WERI-Rb-1 (cell line): ENCODE measurements at regions not wholly inside any gene's neighbourhood (a gene's known extent, or its start where the extent isn't known, plus 50 kb on each side); places are given as distances from the start of the nearest gene placed in this dataset.

Source experiments
- DNase-seq: peaks from one replicate; pipeline ENCODE4 v3.0.0-alpha.2; 2020
- H3K27ac ChIP-seq: fragments of 250-450 bp; sonication (Bioruptor Pico); 2 replicates; pipeline ENCODE4 v1.5.1; 2020; ENCODE audit warnings: mild to moderate bottlenecking, moderate library complexity
- H3K27me3 ChIP-seq: fragments of 250-450 bp; sonication (Bioruptor Pico); 2 replicates; pipeline ENCODE4 v1.5.1; 2021; ENCODE audit warnings: mild to moderate bottlenecking, low read depth, moderate library complexity; ENCODE audit not compliant: insufficient read depth, severe bottlenecking
- H3K36me3 ChIP-seq: fragments of 250-450 bp; sonication (Bioruptor Pico); 2 replicates; pipeline ENCODE4 v1.5.1; 2020; ENCODE audit warnings: mild to moderate bottlenecking, moderate library complexity
- H3K4me3 ChIP-seq: 2 replicates; pipeline ENCODE4 v1.5.1; 2011; ENCODE audit warnings: low read depth, mild to moderate bottlenecking, control low read depth, low read length
- H3K9me3 ChIP-seq: fragments of 250-450 bp; sonication (Bioruptor Pico); 2 replicates; pipeline ENCODE4 v1.5.1; 2021; ENCODE audit warnings: mild to moderate bottlenecking, moderate library complexity; ENCODE audit not compliant: severe bottlenecking
- CTCF ChIP-seq: IDR thresholded peaks from 2 replicates; pipeline ENCODE4 v1.5.1; 2011; ENCODE audit warnings: low read depth, mild to moderate bottlenecking, control low read depth, inconsistent platforms, low read length

GRCh38 chr14:29271669-29272068 lies 505.1 kb downstream of the FOXG1 start:
- H3K9me3 ChIP-seq, result no peaks in the 10 kb centered on the region
- no peak for DNase-seq
- no peak overlapping the region for H3K27ac ChIP-seq
- no peaks in the 10 kb centered on the region for H3K27me3 ChIP-seq
- TF ChIP-seq CTCF, result no peak
- no peak overlapping the region for H3K4me3 ChIP-seq
- no peaks in the 10 kb centered on the region for H3K36me3 ChIP-seq

GRCh38 chr14:29273513-29273912 lies 506.9 kb downstream of the FOXG1 start:
- H3K27me3 ChIP-seq, result no peaks in the 10 kb centered on the region
- H3K36me3 ChIP-seq, result no peaks in the 10 kb centered on the region
- DNase-seq, result no peak
- no peak for TF ChIP-seq CTCF
- no peak overlapping the region for H3K27ac ChIP-seq
- H3K9me3 ChIP-seq, result no peaks in the 10 kb centered on the region
- no peak overlapping the region for H3K4me3 ChIP-seq

- Histone ChIP-seq H3K4me3 (peak overlapping the region; percentile 31), H3K27me3 (no peaks in the 10 kb centered on the region), H3K27ac (peak overlapping the region; percentile 65), H3K9me3 (no peaks in the 10 kb centered on the region), H3K36me3 (no peaks in the 10 kb centered on the region)
- DNase-seq, result peak; percentile 53
- no peak for TF ChIP-seq CTCF
Measured at GRCh38 chr14:29274890-29275596, 508.5 kb downstream of the FOXG1 start.

- no peak for TF ChIP-seq CTCF
- H3K4me3 ChIP-seq, result no peak overlapping the region
- DNase-seq, result no peak
- no peak overlapping the region for H3K27ac ChIP-seq
- H3K27me3 ChIP-seq, result no peaks in the 10 kb centered on the region
- no peaks in the 10 kb centered on the region for H3K9me3 ChIP-seq
- no peaks in the 10 kb centered on the region for H3K36me3 ChIP-seq
Measured at GRCh38 chr14:29278301-29279263, 512.0 kb downstream of the FOXG1 start.

- no peak for TF ChIP-seq CTCF
- Histone ChIP-seq H3K27ac (no peak overlapping the region), H3K9me3 (peaks cover 2% of the 10 kb centered on the region), H3K36me3 (no peaks in the 10 kb centered on the region), H3K4me3 (no peak overlapping the region), H3K27me3 (no peaks in the 10 kb centered on the region)
- DNase-seq, result no peak
Measured at GRCh38 chr14:29282169-29282568, 515.6 kb downstream of the FOXG1 start.
